ENCODE measurements at regions not wholly inside any gene's neighbourhood (a gene's known extent, or its start where the extent isn't known, plus 50 kb on each side); places are given as distances from the start of the nearest gene placed in this dataset.

DNA sequence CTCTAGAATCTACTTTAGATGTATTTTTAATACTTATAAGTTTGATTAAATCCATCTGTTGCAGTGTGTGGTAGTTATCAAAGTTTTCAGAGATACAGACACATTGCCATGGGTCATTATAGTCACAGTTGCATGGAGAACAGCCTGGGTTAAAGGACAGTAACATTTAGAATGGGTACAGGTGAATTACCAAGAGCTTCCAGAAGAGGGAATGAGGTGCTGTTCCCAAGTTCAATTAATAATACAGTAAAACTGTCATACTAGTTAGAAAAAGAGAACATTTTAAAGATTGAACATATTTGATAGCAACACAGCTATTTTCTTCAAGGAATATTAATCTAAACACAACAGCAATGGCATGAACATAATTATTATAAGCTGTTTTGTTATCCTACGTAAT lies 322.6 kb upstream of the SLC10A2 start:
- no peak for DNase-seq

DNA sequence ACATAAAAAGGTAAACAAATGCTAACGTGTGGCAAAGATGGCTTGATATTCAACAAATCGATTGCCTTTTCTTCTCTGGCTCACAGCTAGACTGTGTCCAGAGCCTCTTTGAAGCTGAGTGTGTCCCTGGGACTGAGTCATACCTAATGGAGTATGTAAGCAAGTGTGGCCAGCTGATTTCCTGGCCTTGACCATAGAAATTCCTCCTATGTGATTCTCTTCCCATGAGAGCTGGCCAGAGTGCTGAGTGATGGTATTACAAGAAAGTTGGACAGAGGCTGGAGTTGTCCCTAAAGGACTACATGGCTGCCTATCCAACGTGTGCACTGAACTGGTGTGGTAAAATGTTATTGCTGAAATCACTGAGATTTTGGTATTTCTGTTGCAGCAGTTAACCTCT lies 320.1 kb upstream of the SLC10A2 start:
- no peak for ATAC-seq
- Histone ChIP-seq H3K36me3 (ENCODE audit: low read depth) (no peaks in the 10 kb centered on the region), H3K4me3 (no peak overlapping the region), H3K4me1 (ENCODE audit: low read depth) (no peaks in the 10 kb centered on the region), H3K9me3 (peaks cover 6% of the 10 kb centered on the region)
- DNase-seq = no peak
- TF ChIP-seq, protein P1, sequence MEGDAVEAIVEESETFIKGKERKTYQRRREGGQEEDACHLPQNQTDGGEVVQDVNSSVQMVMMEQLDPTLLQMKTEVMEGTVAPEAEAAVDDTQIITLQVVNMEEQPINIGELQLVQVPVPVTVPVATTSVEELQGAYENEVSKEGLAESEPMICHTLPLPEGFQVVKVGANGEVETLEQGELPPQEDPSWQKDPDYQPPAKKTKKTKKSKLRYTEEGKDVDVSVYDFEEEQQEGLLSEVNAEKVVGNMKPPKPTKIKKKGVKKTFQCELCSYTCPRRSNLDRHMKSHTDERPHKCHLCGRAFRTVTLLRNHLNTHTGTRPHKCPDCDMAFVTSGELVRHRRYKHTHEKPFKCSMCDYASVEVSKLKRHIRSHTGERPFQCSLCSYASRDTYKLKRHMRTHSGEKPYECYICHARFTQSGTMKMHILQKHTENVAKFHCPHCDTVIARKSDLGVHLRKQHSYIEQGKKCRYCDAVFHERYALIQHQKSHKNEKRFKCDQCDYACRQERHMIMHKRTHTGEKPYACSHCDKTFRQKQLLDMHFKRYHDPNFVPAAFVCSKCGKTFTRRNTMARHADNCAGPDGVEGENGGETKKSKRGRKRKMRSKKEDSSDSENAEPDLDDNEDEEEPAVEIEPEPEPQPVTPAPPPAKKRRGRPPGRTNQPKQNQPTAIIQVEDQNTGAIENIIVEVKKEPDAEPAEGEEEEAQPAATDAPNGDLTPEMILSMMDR (IDR thresholded peaks at IDR 0.05) = no peak
- intact Hi-C loops (cut with DNase I, micrococcal nuclease) = no loop called here

More for the DNA sequence above, 322.6 kb upstream of the SLC10A2 start:
- TF ChIP-seq, protein P1 (IDR thresholded peaks at IDR 0.05) = no peak
- ATAC-seq = no peak
- H3K9me3 ChIP-seq = no peaks in the 10 kb centered on the region
- H3K36me3 ChIP-seq (ENCODE audit: low read depth) = no peaks in the 10 kb centered on the region
- intact Hi-C loops (cut with DNase I, micrococcal nuclease) = no loop called here
- no peaks in the 10 kb centered on the region for H3K4me1 ChIP-seq (ENCODE audit: low read depth)
- no peak overlapping the region for H3K4me3 ChIP-seq

DNA sequence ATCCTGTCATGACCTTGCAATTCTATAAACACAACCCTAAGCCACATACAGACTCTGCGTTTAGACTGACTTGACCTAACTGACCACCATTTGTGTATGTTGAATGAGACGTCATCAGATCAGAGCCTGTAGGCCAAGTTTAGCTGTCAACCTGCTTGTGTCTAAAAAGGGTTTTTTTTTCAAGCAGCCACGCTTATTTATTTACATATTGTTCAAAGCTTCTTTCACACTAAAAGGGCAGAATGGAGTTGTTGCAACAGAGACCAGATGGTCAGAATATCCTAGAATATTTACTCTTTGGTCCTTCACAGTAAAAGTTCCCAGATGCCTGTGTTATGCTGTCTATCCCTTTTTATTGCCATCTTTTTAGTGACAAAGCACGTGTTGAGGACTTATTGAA lies 307.7 kb upstream of the SLC10A2 start:
- no peaks in the 10 kb centered on the region for H3K36me3 ChIP-seq (ENCODE audit: low read depth)
- no peak overlapping the region for H3K4me3 ChIP-seq
- no peaks in the 10 kb centered on the region for H3K4me1 ChIP-seq (ENCODE audit: low read depth)
- TF ChIP-seq, protein P1 (IDR thresholded peaks at IDR 0.05) = no peak
- no peak for DNase-seq
- no peaks in the 10 kb centered on the region for H3K9me3 ChIP-seq
- ATAC-seq = no peak
- intact Hi-C loops (cut with DNase I, micrococcal nuclease) = no loop called here

DNA sequence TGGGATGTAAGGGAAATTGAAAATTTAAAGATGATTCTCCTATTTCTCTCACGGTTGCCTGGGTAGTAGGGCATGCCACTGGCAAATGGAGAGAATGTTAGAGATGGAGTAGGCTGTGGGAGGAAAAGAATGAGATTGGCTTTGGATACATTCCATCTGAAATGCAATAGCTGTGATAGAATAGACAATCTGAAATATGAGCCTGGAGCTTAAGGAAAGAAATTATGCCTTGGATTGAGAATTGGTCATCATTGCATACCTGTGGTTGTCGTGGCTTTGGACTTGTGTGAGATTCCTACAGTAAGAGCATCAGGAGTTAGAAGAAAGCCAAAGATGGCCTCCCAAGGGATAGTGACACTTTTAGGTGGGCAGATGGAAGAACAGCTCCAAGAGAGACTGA lies 305.1 kb upstream of the SLC10A2 start:
- no peak for ATAC-seq
- DNase-seq = no peak
- no peaks in the 10 kb centered on the region for H3K4me1 ChIP-seq (ENCODE audit: low read depth)
- H3K36me3 ChIP-seq (ENCODE audit: low read depth) = no peaks in the 10 kb centered on the region
- no peak overlapping the region for H3K4me3 ChIP-seq
- TF ChIP-seq, protein P1 (IDR thresholded peaks at IDR 0.05) = no peak
- intact Hi-C loops (cut with DNase I, micrococcal nuclease) = no loop called here
- no peaks in the 10 kb centered on the region for H3K9me3 ChIP-seq

DNA sequence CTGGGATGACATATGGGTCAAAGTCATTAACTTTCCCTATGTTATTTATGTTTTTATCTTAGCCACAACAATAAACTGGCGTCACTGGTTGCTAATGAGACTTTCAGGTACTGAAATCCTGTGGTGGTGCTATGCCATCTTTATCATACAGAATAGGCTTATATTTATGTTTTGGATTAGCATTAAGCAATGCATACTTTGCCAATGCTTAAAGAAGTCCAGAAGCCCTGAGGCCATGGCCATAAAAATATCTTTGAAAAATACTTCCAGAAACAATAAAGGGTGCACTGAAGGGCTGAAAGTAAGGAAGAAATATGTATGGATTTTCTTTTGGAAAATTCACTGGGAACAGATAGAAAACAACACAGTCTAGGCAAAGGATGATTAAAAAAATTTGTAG lies 304.6 kb upstream of the SLC10A2 start:
- no peaks in the 10 kb centered on the region for H3K36me3 ChIP-seq (ENCODE audit: low read depth)
- H3K9me3 ChIP-seq = no peaks in the 10 kb centered on the region
- DNase-seq (no peak), ATAC-seq (no peak)
- TF ChIP-seq, protein P1 (IDR thresholded peaks at IDR 0.05) = no peak
- intact Hi-C loops (cut with DNase I, micrococcal nuclease) = no loop called here
- no peaks in the 10 kb centered on the region for H3K4me1 ChIP-seq (ENCODE audit: low read depth)
- H3K4me3 ChIP-seq = no peak overlapping the region

DNA sequence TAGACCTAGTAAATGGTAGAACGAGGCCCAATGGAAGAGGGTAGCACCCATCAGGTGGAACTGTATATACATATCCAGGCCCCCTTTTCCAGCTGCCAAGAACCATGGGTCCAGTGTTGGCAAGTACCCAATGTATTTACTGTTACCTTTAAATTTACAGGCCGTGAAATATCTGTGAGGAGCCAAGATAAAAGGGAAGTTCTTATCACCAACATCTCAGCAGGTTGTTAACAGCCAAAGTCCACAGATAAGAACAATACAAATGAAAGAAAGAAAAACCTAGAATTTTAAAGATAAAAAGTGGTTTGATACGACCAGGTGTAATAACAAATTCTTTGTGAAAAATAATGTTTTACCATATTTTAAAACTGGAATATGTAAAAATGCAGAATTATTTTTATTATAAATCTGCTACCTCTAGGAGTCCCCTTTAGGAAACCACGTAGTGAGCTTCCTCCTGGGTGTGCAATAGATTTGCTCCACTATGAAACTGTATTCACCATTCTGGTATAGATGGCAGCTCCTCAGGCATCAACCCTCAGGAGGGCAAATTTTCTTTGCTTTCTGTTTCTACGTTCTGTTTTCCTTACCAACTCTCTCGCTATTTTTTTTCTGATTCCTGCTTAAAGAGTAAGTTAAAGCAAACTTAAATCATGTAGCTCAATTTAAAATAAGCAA lies 292.2 kb upstream of the SLC10A2 start:
- DNase-seq (peak in 1 of 3 donors; percentile 26), ATAC-seq (peak; percentile 81)
- Histone ChIP-seq H3K36me3 (ENCODE audit: low read depth) (no peaks in the 10 kb centered on the region), H3K9me3 (no peaks in the 10 kb centered on the region), H3K4me1 (ENCODE audit: low read depth) (no peaks in the 10 kb centered on the region), H3K4me3 (no peak overlapping the region)
- TF ChIP-seq, protein P1 (IDR thresholded peaks at IDR 0.05) = no peak
- intact Hi-C loops (cut with DNase I, micrococcal nuclease) = no loop called here
